Right ventricle myocardium superior (tissue), 1 donor: ENCODE measurements at regions not wholly inside any gene's neighbourhood (a gene's known extent, or its start where the extent isn't known, plus 50 kb on each side); places are given as distances from the start of the nearest gene placed in this dataset.
"Not testable (repeated sequence)": the region's sequence is repeated elsewhere in the genome, so short reads cannot be mapped to it uniquely, and the experiment has no call there.

Source experiments
- ATAC-seq: fragments of 200-7000 bp; cut with Tn5 transposase; one replicate; pipeline ENCODE4 v1.9.1; 2020; ENCODE audit warnings: mild to moderate bottlenecking; ENCODE audit not compliant: poor library complexity
- DNase-seq: peaks from one replicate; pipeline ENCODE4 v3.0.0-alpha.2; 2020
- intact Hi-C: fragments of 100-400 bp; cut with DNase I; formaldehyde crosslinking; loops from one replicate; pipeline ENCODE4 v1.11.2; 2022
- donor health status: DM: no; HTN: yes; CAD: no; lungs with severe emphysema.

DNA sequence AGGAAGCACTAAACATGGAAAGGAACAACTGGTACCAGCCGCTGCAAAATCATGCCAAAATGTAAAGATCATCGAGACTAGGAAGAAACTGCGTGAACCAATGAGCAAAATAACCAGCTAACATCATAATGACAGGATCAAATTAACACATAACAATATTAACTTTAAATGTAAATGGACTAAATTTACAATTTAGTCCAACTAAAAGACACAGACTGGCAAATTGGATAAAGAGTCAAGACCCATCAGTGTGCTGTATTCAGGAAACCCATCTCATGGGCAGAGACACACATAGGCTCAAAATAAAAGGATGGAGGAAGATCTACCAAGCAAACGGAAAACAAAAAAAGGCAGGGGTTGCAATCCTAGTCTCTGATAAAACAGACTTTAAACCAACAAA, 242.2 kb upstream of the CNR1 start:
- DNase-seq, ATAC-seq, intact Hi-C loops: not testable (repeated sequence)

GRCh38 chr6:88406674-88407073, 240.5 kb upstream of the CNR1 start:
- DNase-seq, intact Hi-C loops, ATAC-seq: not testable (repeated sequence)

- intact Hi-C loops = no loop called here
- DNase-seq (no peak), ATAC-seq (no peak)
Measured at GRCh38 chr6:88403486-88403885, 237.3 kb upstream of the CNR1 start.

DNA sequence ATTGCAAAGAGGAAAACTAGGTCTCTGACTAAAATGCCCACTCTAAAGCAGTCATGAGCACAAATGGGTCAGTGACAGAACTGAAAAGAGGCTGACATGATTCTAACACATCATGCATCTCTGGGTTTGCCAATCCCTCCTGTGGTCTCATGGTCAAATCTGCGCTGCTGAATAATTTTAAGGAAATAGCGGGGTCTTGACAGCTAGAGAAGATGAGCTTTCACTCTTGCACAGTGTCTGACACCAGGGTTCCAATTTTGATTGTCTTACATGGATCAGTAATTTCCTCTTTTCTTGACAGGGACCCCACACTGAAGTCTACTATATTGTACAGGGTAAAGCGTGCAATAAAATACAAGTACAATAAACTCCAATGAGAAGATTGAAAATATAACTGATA, 236.8 kb upstream of the CNR1 start:
- ATAC-seq = no peak
- intact Hi-C loops = no loop called here
- DNase-seq = no peak

DNA sequence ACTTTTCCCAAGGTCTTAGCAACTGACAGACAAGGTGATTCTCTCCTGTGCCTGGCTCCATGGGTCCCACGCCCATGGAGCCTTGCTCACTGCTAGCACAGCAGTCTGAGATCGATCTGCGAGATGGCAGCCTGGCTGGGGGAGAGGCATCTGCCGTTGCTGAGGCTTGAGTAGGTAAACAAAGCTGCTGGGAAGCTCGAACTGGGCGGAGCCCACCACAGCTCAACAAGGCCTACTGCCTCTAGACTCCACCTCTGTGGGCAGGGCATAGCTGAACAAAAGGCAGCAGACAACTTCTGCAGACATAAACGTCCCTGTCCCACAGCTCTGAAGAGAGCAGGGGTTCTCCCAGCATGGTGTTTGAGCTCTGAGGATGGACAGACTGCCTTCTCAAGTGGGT, 224.9 kb upstream of the CNR1 start:
- ATAC-seq, intact Hi-C loops, DNase-seq: not testable (repeated sequence)

DNA sequence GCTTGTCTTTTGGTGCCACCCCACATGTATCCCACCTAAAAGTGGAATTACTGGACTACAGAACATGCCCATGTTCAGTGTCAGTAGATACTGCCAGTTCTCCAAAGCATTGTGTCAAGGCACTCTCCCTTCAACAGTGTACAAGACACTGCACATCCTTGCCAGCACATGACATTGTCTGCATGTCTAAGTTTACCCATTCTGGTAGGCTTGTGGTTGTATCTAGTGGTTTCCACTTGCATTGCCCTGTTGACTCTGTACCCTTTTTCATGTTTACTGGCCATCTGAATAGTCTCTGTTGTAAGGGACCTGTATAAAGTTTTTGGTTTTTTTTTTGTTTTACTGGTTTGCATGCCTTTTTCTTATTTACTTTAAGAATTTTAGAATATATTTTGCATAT, 222.4 kb upstream of the CNR1 start:
- no peak for DNase-seq
- intact Hi-C loops = no loop called here
- ATAC-seq = no peak

- ATAC-seq = no peak
- no peak for DNase-seq
- intact Hi-C loops = no loop called here
Measured at GRCh38 chr6:88386167-88386566, 220.0 kb upstream of the CNR1 start.

GRCh38 chr6:88383183-88383582, 217.0 kb upstream of the CNR1 start:
- ATAC-seq (no peak), DNase-seq (no peak)
- intact Hi-C loops = no loop called here

GRCh38 chr6:88381289-88381642, 215.1 kb upstream of the CNR1 start:
- no peak for ATAC-seq
- DNase-seq = no peak
- intact Hi-C loops = no loop called here

DNA sequence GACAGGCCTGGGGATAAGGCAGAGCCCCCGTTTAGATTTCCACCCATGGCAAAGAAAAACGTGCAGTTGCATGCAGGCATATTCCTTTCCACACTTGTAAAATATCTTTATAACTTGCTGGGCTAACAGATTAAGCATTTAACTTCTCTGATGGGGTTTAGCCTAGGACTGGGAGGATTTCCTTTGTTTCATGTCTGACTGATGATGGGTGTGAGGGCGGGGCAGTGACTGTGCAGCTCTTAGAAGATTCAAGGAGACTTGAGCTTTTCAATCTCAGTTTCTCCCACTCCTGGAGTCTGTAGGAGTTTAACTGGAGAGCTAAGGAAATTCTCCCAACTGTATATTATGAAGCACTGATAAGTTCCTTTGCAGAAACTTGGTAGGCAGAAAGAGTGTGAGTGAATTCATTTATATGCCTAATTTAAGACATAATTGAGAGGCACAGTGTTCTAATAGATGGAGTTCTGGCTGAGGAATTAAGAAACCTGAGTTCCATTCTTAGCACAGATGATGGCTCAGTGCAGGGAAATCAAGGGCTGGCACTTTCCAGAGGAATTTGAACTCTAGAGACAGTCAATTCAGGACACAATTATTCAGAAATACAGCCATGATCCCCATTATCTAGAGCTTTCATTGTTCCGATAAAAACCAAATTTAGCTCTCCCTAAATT, 214.6 kb upstream of the CNR1 start:
- no peak for DNase-seq
- intact Hi-C loops = no loop called here
- no peak for ATAC-seq

DNA sequence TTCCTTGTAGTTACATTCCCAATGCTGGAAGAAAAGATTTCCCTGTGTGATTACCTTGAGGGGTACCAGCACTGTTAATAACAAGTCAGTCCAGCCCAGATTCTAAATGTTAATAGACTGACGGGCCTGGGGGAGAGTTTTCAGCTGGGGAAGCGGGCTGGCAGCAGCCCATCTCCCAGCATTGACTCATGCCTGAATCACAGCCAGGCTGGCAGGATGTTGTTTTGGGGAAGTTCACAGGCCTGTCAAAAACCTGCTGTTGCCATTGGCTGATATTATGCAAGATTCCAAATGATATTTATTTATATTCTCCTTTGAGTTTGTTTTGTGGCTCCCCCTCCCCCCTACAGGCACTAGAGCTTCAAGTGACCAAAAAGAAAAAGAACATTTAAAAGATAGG, 213.9 kb upstream of the CNR1 start:
- DNase-seq (peak; percentile 75), ATAC-seq (peak; percentile 71)
- intact Hi-C loops = no loop called here

GRCh38 chr6:88378639-88379038, 212.5 kb upstream of the CNR1 start:
- intact Hi-C loops = no loop called here
- DNase-seq (no peak), ATAC-seq (no peak)

- DNase-seq (no peak), ATAC-seq (no peak)
- intact Hi-C loops = no loop called here
Measured at GRCh38 chr6:88377976-88378568, 211.9 kb upstream of the CNR1 start.

- intact Hi-C loops = no loop called here
- no peak for DNase-seq
- ATAC-seq = no peak
Measured at GRCh38 chr6:88376768-88377387, 210.7 kb upstream of the CNR1 start.

- no peak for DNase-seq
- intact Hi-C loops = no loop called here
- no peak for ATAC-seq
Measured at GRCh38 chr6:88376197-88376596, 210.1 kb upstream of the CNR1 start.

- DNase-seq = no peak
- no peak for ATAC-seq
Measured at GRCh38 chr6:88374553-88374952, 208.4 kb upstream of the CNR1 start.

GRCh38 chr6:88371480-88371879, 205.3 kb upstream of the CNR1 start:
- no peak for ATAC-seq
- intact Hi-C loops = no loop called here
- DNase-seq = no peak

More at GRCh38 chr6:88374553-88374952, 208.4 kb upstream of the CNR1 start:
- intact Hi-C loops = no loop called here

GRCh38 chr6:88370127-88370710, 204.1 kb upstream of the CNR1 start:
- intact Hi-C loops = no loop called here
- DNase-seq = no peak
- ATAC-seq = no peak

DNA sequence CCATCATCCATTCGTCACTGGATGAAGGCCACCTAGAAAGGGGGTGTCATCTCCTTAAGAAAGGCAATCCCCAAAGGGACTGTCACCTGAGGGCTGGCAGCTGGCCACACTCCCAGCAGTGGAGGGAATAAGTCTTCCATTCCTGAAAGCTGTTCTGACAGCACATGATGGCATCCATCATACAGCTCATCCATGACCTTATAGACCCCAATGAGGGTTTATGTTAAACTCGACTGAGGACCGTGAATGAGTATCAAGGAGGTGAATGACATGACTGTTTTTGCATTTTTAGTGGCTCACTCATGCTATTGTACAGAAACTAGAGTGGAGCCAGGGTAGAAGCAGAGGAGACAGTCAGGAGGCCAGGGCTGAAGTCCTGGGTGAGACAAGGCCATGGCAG, 203.1 kb upstream of the CNR1 start:
- intact Hi-C loops = no loop called here
- ATAC-seq = no peak
- DNase-seq = no peak
